ENCODE measurements at regions not wholly inside any gene's neighbourhood (a gene's known extent, or its start where the extent isn't known, plus 50 kb on each side); places are given as distances from the start of the nearest gene placed in this dataset.

DNA sequence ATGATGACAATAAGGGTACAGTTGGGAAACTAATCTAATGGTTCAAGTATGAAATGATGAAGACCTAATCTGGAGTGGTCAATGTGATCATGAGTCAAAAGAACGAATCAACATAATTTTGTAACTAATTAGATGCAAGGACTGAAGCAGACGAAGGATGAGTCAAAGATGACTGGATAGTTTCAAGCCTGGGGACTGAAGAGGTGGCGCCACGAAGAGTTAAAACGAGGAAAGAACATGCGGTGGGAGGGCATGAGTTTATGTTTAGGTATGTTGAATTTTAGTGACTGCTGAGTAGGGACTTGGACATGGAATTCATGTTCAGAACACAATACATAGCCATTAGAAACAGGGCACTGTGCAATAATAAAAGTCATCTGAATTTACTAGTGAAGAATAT is 221.5 kb upstream of the FAM241A start (continued):
- TF ChIP-seq RBBP5 (IDR thresholded peaks at IDR 0.05; ENCODE audit: borderline replicate concordance, low read depth, low read length) (no peak), RNF2 (IDR thresholded peaks at IDR 0.05; ENCODE audit: borderline replicate concordance, low read depth, low read length, missing control alignments, poor library complexity, severe bottlenecking) (no peak), GTF2F1 (IDR thresholded peaks at IDR 0.05; ENCODE audit: borderline replicate concordance, low read depth, low read length) (no peak), TBP (IDR thresholded peaks at IDR 0.05; ENCODE audit: low read depth, low read length) (no peak), BRCA1 (IDR thresholded peaks at IDR 0.05; ENCODE audit: low read depth, low read length) (no peak)
